Adrenal gland (tissue), 9 donors: ENCODE measurements at regions not wholly inside any gene's neighbourhood (a gene's known extent, or its start where the extent isn't known, plus 50 kb on each side); places are given as distances from the start of the nearest gene placed in this dataset.

Experiments
- DNase-seq, 7 donors: peaks; one replicate each; pipeline ENCODE4 v3.0.0-alpha.2; 2019 to 2020
- H3K27ac ChIP-seq, 5 donors: fragments of 200-600 bp; sonication (generic) in 4 of 5; 1 replicate in 3 of 5; 2 replicates in 2 of 5; pipeline versions ENCODE4 v1.5.1 to v1.8.0; 2016 to 2020; ENCODE audit warnings: mild to moderate bottlenecking in 1 of 5
- H3K27me3 ChIP-seq: fragments of 200-600 bp; 2 replicates; pipeline ENCODE4 v1.8.0; 2021
- H3K36me3 ChIP-seq, 2 donors: fragments of 200-600 bp; replicated peaks in 1 of 2; 1 replicate in 1 of 2; 2 replicates in 1 of 2; pipeline versions ENCODE4 v1.5.1 to v1.8.0; 2018 to 2022
- H3K4me1 ChIP-seq, 2 donors: fragments of 200-600 bp; replicated peaks in 1 of 2; 1 replicate in 1 of 2; 2 replicates in 1 of 2; pipeline versions ENCODE4 v1.5.1 to v1.8.0; 2018 to 2021
- H3K4me3 ChIP-seq, 4 donors: fragments of 200-600 bp; sonication (generic) in 3 of 4; one replicate each; pipeline ENCODE4 v1.5.1; 2016 to 2018
- H3K9me3 ChIP-seq, 3 donors: fragments of 200-600 bp; sonication (generic) in 1 of 3; replicated peaks in 1 of 3; 1 replicate in 2 of 3; 2 replicates in 1 of 3; pipeline versions ENCODE4 v1.5.1 to v1.8.0; 2016 to 2021
- POLR2A ChIP-seq, 2 donors: fragments of 450-650 bp; IDR thresholded peaks; one replicate each; pipeline ENCODE4 v1.6.1; 2017; ENCODE audit warnings: antibody characterized with exemption in 2 of 2, mild to moderate bottlenecking in 2 of 2, moderate library complexity in 1 of 2
- WGBS, 4 donors: extraction: QIAGEN DNeasy Blood & Tissue Kit in 2 of 4; methylation state at CpG; one replicate each; pipeline versions ENCODE4 v1.1.5 to v1.1.7; 2013 to 2017; 5-methylcytosine and 5-hydroxymethylcytosine counted together
- intact Hi-C, 2 donors: fragments of 100-400 bp; cut with DNase I; formaldehyde crosslinking; loops; one replicate each; pipeline versions ENCODE4 v1.14.1 to v1.15.0; 2022 to 2023
- TF ChIP-seq, protein P1 (sequence below), 6 experiments: fragments of 450-650 bp in 4 of 6; fragments of 200-600 bp in 2 of 6; sonication (generic) in 1 of 6; IDR thresholded peaks; 1 replicate in 5 of 6; 2 replicates in 1 of 6; pipeline versions ENCODE4 v1.5.1 to v1.8.0; 2016 to 2021; ENCODE audit warnings: antibody characterized with exemption in 6 of 6, mild to moderate bottlenecking in 2 of 6, moderate library complexity in 1 of 6
- donor health status: healthy with polysubstance abuse.
- donor health status: Bipolar disorder and iron deficiency.
- donor health status: DM: yes; HTN: yes; CAD: no.
- donor health status: DM: no; HTN: no; CAD: no.
- donor health status: DM: no; HTN: no; CAD: no.

DNA sequence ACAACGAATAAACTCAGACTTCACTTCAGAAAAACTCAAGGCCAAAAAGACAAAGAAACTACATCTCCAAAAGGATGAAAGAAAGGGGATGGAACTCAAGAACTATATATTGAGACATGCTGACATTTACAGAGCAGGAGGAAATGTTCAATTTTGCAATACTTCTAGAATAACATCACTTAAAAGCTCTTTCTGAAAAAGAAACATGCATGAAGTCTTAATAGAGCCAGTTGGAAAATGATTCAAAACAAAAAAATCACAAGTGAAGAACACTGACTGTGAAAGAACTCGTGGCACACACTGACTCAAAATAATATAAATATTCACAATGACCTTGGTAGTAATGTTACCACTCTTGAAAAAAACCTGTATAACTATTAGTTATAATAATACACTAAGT, 267.8 kb upstream of the NREP start:
- Histone ChIP-seq H3K9me3 (no peaks in the 10 kb centered on the region), H3K27me3 (no peaks in the 10 kb centered on the region), H3K4me1 (no peaks in the 10 kb centered on the region), H3K27ac (no peak overlapping the region), H3K4me3 (no peak overlapping the region), H3K36me3 (no peaks in the 10 kb centered on the region)
- DNase-seq: no peak
- WGBS, 4 donors: 27 to 46% (median 39%) methylated on average over 2 of the region's 2 CpGs
- intact Hi-C loops: no loop called here
- no peak for TF ChIP-seq POLR2A (IDR thresholded peaks at IDR 0.05)
- TF ChIP-seq, protein P1, sequence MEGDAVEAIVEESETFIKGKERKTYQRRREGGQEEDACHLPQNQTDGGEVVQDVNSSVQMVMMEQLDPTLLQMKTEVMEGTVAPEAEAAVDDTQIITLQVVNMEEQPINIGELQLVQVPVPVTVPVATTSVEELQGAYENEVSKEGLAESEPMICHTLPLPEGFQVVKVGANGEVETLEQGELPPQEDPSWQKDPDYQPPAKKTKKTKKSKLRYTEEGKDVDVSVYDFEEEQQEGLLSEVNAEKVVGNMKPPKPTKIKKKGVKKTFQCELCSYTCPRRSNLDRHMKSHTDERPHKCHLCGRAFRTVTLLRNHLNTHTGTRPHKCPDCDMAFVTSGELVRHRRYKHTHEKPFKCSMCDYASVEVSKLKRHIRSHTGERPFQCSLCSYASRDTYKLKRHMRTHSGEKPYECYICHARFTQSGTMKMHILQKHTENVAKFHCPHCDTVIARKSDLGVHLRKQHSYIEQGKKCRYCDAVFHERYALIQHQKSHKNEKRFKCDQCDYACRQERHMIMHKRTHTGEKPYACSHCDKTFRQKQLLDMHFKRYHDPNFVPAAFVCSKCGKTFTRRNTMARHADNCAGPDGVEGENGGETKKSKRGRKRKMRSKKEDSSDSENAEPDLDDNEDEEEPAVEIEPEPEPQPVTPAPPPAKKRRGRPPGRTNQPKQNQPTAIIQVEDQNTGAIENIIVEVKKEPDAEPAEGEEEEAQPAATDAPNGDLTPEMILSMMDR (IDR thresholded peaks at IDR 0.05): no peak

- no peaks in the 10 kb centered on the region for H3K9me3 ChIP-seq
- no peak for DNase-seq
- H3K36me3 ChIP-seq: no peaks in the 10 kb centered on the region
- intact Hi-C loops: no loop called here
- no peak overlapping the region for H3K27ac ChIP-seq
- no peak for TF ChIP-seq POLR2A (IDR thresholded peaks at IDR 0.05)
- TF ChIP-seq, protein P1 (IDR thresholded peaks at IDR 0.05): no peak
- no peaks in the 10 kb centered on the region for H3K27me3 ChIP-seq
- 82 to 86% (median 84%) methylated on average over 3 of the region's 3 CpGs for WGBS, 4 donors
- no peaks in the 10 kb centered on the region for H3K4me1 ChIP-seq
- H3K4me3 ChIP-seq: no peak overlapping the region
Measured at GRCh38 chr5:112024221-112024620, 267.2 kb upstream of the NREP start.

GRCh38 chr5:112023766-112024165, 266.8 kb upstream of the NREP start:
- WGBS, 4 donors: 85 to 94% (median 90%) methylated on average over 3 of the region's 3 CpGs
- TF ChIP-seq POLR2A (IDR thresholded peaks at IDR 0.05): no peak
- TF ChIP-seq, protein P1 (IDR thresholded peaks at IDR 0.05): no peak
- Histone ChIP-seq H3K9me3 (no peaks in the 10 kb centered on the region), H3K27me3 (no peaks in the 10 kb centered on the region), H3K36me3 (no peaks in the 10 kb centered on the region), H3K27ac (no peak overlapping the region), H3K4me1 (no peaks in the 10 kb centered on the region), H3K4me3 (no peak overlapping the region)
- intact Hi-C loops: no loop called here
- no peak for DNase-seq

DNA sequence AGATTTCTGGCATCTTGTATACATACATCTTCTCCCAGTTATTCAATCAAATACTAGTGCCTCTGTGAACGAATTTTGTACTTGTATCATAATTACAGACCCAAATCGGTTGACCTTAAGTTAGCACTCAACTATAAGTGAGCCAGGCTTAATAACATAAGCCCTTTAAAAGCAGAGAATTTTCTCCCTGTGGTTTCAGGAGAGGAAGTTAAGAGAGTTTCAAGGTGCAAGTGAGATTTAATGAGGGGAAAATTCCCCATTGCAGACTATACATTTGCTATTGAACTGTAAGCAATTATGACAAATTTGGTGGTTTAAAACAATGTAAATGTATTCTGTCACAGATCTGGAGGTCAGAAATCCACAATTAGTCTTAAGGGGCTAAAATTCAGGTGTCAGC, 261.9 kb upstream of the NREP start:
- H3K4me1 ChIP-seq: no peaks in the 10 kb centered on the region
- WGBS, 4 donors: 39 to 83% (median 56%) methylated on average over 2 of the region's 2 CpGs
- H3K27me3 ChIP-seq: no peaks in the 10 kb centered on the region
- H3K27ac ChIP-seq: no peak overlapping the region
- DNase-seq: no peak
- intact Hi-C loops: no loop called here
- TF ChIP-seq, protein P1 (IDR thresholded peaks at IDR 0.05): no peak
- TF ChIP-seq POLR2A (IDR thresholded peaks at IDR 0.05): no peak
- no peaks in the 10 kb centered on the region for H3K36me3 ChIP-seq
- no peak overlapping the region for H3K4me3 ChIP-seq
- no peaks in the 10 kb centered on the region for H3K9me3 ChIP-seq
